NB4 (cell line): ENCODE measurements at regions not wholly inside any gene's neighbourhood (a gene's known extent, or its start where the extent isn't known, plus 50 kb on each side); places are given as distances from the start of the nearest gene placed in this dataset.

Experiments used
- POLR2A ChIP-seq: IDR thresholded peaks from 2 replicates; pipeline ENCODE4 v1.6.1; 2011; ENCODE audit warnings: mild to moderate bottlenecking; ENCODE audit not compliant: insufficient read length; ENCODE audit errors: extremely low read depth
- TF ChIP-seq, protein P1 (sequence below): IDR thresholded peaks from one replicate; pipeline ENCODE4 v1.5.1; 2012; ENCODE audit warnings: low read depth, low read length

- TF ChIP-seq POLR2A: no peak
- TF ChIP-seq, protein P1, sequence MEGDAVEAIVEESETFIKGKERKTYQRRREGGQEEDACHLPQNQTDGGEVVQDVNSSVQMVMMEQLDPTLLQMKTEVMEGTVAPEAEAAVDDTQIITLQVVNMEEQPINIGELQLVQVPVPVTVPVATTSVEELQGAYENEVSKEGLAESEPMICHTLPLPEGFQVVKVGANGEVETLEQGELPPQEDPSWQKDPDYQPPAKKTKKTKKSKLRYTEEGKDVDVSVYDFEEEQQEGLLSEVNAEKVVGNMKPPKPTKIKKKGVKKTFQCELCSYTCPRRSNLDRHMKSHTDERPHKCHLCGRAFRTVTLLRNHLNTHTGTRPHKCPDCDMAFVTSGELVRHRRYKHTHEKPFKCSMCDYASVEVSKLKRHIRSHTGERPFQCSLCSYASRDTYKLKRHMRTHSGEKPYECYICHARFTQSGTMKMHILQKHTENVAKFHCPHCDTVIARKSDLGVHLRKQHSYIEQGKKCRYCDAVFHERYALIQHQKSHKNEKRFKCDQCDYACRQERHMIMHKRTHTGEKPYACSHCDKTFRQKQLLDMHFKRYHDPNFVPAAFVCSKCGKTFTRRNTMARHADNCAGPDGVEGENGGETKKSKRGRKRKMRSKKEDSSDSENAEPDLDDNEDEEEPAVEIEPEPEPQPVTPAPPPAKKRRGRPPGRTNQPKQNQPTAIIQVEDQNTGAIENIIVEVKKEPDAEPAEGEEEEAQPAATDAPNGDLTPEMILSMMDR: no peak
Measured at GRCh38 chr10:59007307-59008025, 169.0 kb upstream of the PHYHIPL start.
